MM.1S (cell line): ENCODE measurements at regions not wholly inside any gene's neighbourhood (a gene's known extent, or its start where the extent isn't known, plus 50 kb on each side); places are given as distances from the start of the nearest gene placed in this dataset.

Source experiments
- DNase-seq: peaks from one replicate; pipeline ENCODE4 v3.0.0-alpha.2; 2015
- H2AFZ ChIP-seq: fragments of 300-600 bp; sonication (generic); 2 replicates; pipeline ENCODE4 v1.6.0; 2016; ENCODE audit warnings: antibody characterized with exemption, low read length
- H3F3A ChIP-seq: fragments of 300-600 bp; sonication (generic); 2 replicates; pipeline ENCODE4 v1.6.1; 2016; ENCODE audit warnings: mild to moderate bottlenecking, antibody characterized with exemption, low read length, moderate library complexity, mixed read lengths; ENCODE audit not compliant: insufficient read depth
- H3K27ac ChIP-seq: fragments of 300-600 bp; sonication (generic); 2 replicates; pipeline ENCODE4 v1.5.1; 2016; ENCODE audit warnings: mild to moderate bottlenecking, low read length
- H3K27me3 ChIP-seq: fragments of 300-600 bp; sonication (generic); replicated peaks from 2 replicates; pipeline ENCODE4 v1.6.0; 2016; ENCODE audit warnings: low read length; ENCODE audit not compliant: insufficient read depth
- H3K36me3 ChIP-seq: fragments of 300-600 bp; sonication (generic); replicated peaks from 2 replicates; pipeline ENCODE4 v1.6.1; 2016; ENCODE audit warnings: mild to moderate bottlenecking, low read length, mixed read lengths; ENCODE audit not compliant: insufficient read depth
- H3K4me1 ChIP-seq: fragments of 300-600 bp; sonication (generic); 2 replicates; pipeline ENCODE4 v1.6.1; 2016; ENCODE audit warnings: low read length, mixed read lengths
- H3K4me2 ChIP-seq: fragments of 300-600 bp; sonication (generic); 2 replicates; pipeline ENCODE4 v1.6.0; 2016; ENCODE audit warnings: low read depth, low read length
- H3K4me3 ChIP-seq: fragments of 300-600 bp; sonication (generic); 2 replicates; pipeline ENCODE4 v1.5.1; 2016; ENCODE audit warnings: low read length, mixed read lengths
- H3K79me2 ChIP-seq: fragments of 300-600 bp; sonication (generic); 2 replicates; pipeline ENCODE4 v1.6.1; 2016; ENCODE audit warnings: mixed run types, low read length, mixed read lengths
- H3K9ac ChIP-seq: fragments of 300-600 bp; sonication (generic); 2 replicates; pipeline ENCODE4 v1.6.1; 2016; ENCODE audit warnings: low read length, mixed read lengths
- H3K9me2 ChIP-seq: fragments of 300-600 bp; sonication (generic); replicated peaks from 2 replicates; pipeline ENCODE4 v1.6.1; 2016; ENCODE audit warnings: mild to moderate bottlenecking, low read length, mixed read lengths; ENCODE audit not compliant: insufficient read depth
- H3K9me3 ChIP-seq: fragments of 300-600 bp; sonication (generic); replicated peaks from 2 replicates; pipeline ENCODE4 v1.6.1; 2016; ENCODE audit warnings: mild to moderate bottlenecking, low read length, mixed read lengths; ENCODE audit not compliant: insufficient read depth
- H4K20me1 ChIP-seq: fragments of 300-600 bp; sonication (generic); 2 replicates; pipeline ENCODE4 v1.6.1; 2016; ENCODE audit warnings: mild to moderate bottlenecking, low read length, moderate library complexity, mixed read lengths; ENCODE audit not compliant: insufficient read depth
- CTCF ChIP-seq: fragments of 300-600 bp; sonication (generic); IDR thresholded peaks from 2 replicates; pipeline ENCODE4 v1.5.1; 2016; ENCODE audit warnings: antibody characterized with exemption, low read length, mixed read lengths
- EZH2 ChIP-seq: fragments of 300-600 bp; sonication (generic); optimal IDR thresholded peaks from 2 replicates; pipeline ENCODE3; 2017; ENCODE audit warnings: low read depth, mild to moderate bottlenecking, antibody characterized with exemption, low read length, mixed read lengths
- EZH2phosphoT487 ChIP-seq: fragments of 300-600 bp; sonication (generic); IDR thresholded peaks from 2 replicates; pipeline ENCODE4 v1.6.1; 2018; ENCODE audit warnings: antibody characterized with exemption, low read length

DNA sequence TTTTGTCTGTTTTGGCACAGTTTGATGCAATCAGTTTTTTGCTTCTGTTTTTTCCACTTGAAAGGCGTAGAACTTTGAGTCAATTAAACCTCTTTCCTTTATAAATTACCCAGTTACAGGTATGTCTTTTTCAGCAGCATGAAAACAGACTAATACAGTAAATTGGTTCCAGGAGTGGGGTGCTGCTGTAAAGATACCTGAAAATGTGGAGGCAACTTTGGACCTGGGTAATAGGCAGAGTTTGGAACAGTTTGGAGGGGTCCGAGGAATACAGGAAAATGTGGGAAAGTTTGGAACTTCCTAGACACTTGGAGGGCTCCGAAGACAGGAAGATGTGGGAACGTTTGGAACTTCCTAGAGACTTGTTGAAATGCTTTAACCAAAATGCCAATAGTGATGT is 2022.2 kb downstream of the MAT2B start:
- Histone ChIP-seq H4K20me1 (no peaks in the 10 kb centered on the region), H3K27me3 (no peaks in the 10 kb centered on the region), H3K36me3 (no peaks in the 10 kb centered on the region), H3K4me3 (no peak overlapping the region), H3K4me2 (no peak overlapping the region), H3K4me1 (no peaks in the 10 kb centered on the region), H3K27ac (no peak overlapping the region), H3K9ac (no peak overlapping the region), H3F3A (no peaks in the 10 kb centered on the region), H3K9me2 (no peaks in the 10 kb centered on the region), H3K9me3 (no peaks in the 10 kb centered on the region), H3K79me2 (no peaks in the 10 kb centered on the region), H2AFZ (no peak overlapping the region)
- no peak for TF ChIP-seq EZH2phosphoT487
- TF ChIP-seq CTCF = no peak
- no peak for TF ChIP-seq EZH2
- DNase-seq = no peak

- Histone ChIP-seq H3K27me3 (no peaks in the 10 kb centered on the region), H3K79me2 (no peaks in the 10 kb centered on the region), H3K27ac (no peak overlapping the region), H3K4me3 (no peak overlapping the region), H2AFZ (no peak overlapping the region), H3K9ac (no peak overlapping the region), H3K4me2 (no peak overlapping the region), H3K9me3 (no peaks in the 10 kb centered on the region), H4K20me1 (no peaks in the 10 kb centered on the region), H3K4me1 (no peaks in the 10 kb centered on the region), H3K36me3 (no peaks in the 10 kb centered on the region), H3K9me2 (no peaks in the 10 kb centered on the region), H3F3A (no peaks in the 10 kb centered on the region)
- DNase-seq = no peak
- TF ChIP-seq EZH2 = no peak
- no peak for TF ChIP-seq CTCF
- no peak for TF ChIP-seq EZH2phosphoT487
These were observed 2032.6 kb downstream of the MAT2B start for GRCh38 chr5:165538065-165538464.

DNA sequence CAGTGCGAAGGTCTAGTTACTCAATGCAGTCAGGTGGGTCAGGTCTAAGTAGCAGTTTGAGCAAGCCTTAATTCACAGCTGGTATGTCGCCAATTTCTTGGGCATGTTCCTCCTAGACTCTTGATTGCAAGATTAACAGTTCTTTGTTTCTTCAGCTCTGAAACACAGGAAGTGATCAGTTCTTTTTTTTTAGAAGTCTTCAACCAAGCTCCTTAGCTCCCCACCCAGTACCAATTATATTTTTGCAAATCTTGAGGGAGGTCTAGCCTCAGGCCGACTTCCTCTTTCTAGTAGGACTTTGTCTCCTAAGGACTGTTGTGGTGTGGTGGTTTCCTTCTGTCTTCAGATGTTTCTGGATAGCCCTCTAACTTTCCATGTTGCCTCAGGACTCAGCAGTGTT is 2054.2 kb downstream of the MAT2B start:
- Histone ChIP-seq H3K4me2 (no peak overlapping the region), H2AFZ (no peak overlapping the region), H3K4me1 (no peaks in the 10 kb centered on the region), H3K9me2 (no peaks in the 10 kb centered on the region), H3K4me3 (no peak overlapping the region), H3K27me3 (no peaks in the 10 kb centered on the region), H3K36me3 (no peaks in the 10 kb centered on the region), H3K9ac (no peak overlapping the region), H3K27ac (no peak overlapping the region), H3K79me2 (no peaks in the 10 kb centered on the region), H3F3A (no peaks in the 10 kb centered on the region), H4K20me1 (no peaks in the 10 kb centered on the region), H3K9me3 (no peaks in the 10 kb centered on the region)
- peak; percentile 11 for DNase-seq
- TF ChIP-seq EZH2 (no peak), EZH2phosphoT487 (no peak), CTCF (no peak)

DNA sequence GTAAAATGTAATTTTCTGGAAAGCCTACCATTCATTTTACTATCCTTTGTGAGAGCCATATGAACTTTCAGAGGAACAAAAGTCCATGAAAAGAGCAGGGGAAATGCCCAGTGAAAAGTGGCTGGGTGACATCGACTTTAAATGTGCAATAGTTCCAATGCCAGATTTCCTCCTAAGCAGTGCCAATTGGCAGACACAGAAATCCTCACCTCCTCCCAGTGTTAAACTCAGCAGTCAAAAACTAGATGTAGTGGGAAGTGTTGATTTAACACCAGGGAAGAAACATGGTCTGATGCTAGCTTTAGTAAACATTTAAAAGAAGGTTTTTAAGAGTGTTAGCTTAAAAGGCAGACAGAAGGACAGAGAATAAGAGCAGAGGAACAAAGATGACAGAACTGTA is 2055.2 kb downstream of the MAT2B start:
- no peak overlapping the region for H3K4me2 ChIP-seq
- TF ChIP-seq CTCF = no peak
- TF ChIP-seq EZH2phosphoT487 = no peak
- TF ChIP-seq EZH2 = no peak

More for the DNA sequence above, 2055.2 kb downstream of the MAT2B start:
- Histone ChIP-seq H3K27me3 (no peaks in the 10 kb centered on the region), H3K4me1 (no peaks in the 10 kb centered on the region), H3K36me3 (no peaks in the 10 kb centered on the region), H3F3A (no peaks in the 10 kb centered on the region), H3K27ac (no peak overlapping the region), H2AFZ (no peak overlapping the region), H3K9me2 (no peaks in the 10 kb centered on the region), H3K79me2 (no peaks in the 10 kb centered on the region), H3K9me3 (no peaks in the 10 kb centered on the region), H3K4me3 (no peak overlapping the region), H4K20me1 (no peaks in the 10 kb centered on the region), H3K9ac (no peak overlapping the region)
- no peak for DNase-seq
